Mesothelial cell of epicardium (in vitro differentiated cells): ENCODE measurements at regions not wholly inside any gene's neighbourhood (a gene's known extent, or its start where the extent isn't known, plus 50 kb on each side); places are given as distances from the start of the nearest gene placed in this dataset.
A peak's percentile ranks its signal among the peaks of the same experiment; 100 is the strongest.

Source experiments
- DNase-seq, 2 experiments: peaks; one replicate each; pipeline ENCODE4 v3.0.0; 2021; ENCODE audit warnings: low spot score in 2 of 2; ENCODE audit not compliant: unreplicated experiment in 2 of 2
- H3K27ac Mint-ChIP-seq: 2 replicates; pipeline ENCODE4 v1.8.0; 2021; ENCODE audit warnings: mixed read lengths
- H3K27me3 Mint-ChIP-seq: 2 replicates; pipeline ENCODE4 v1.8.0; 2021; ENCODE audit warnings: low read depth, mixed read lengths
- H3K36me3 Mint-ChIP-seq: 2 replicates; pipeline ENCODE4 v1.8.0; 2021; ENCODE audit warnings: mixed read lengths
- H3K4me1 Mint-ChIP-seq: 2 replicates; pipeline ENCODE4 v1.8.0; 2021; ENCODE audit warnings: mixed read lengths
- H3K4me3 Mint-ChIP-seq: 2 replicates; pipeline ENCODE4 v1.8.0; 2021; ENCODE audit warnings: mild to moderate bottlenecking, moderate library complexity, mixed read lengths
- H3K9me3 Mint-ChIP-seq: 2 replicates; pipeline ENCODE4 v1.8.0; 2021; ENCODE audit warnings: mixed read lengths
- CTCF ChIP-seq: fragments of 200-600 bp; sonication (generic); IDR thresholded peaks from one replicate; pipeline ENCODE4 v1.5.0; 2021; ENCODE audit warnings: antibody characterized with exemption; ENCODE audit not compliant: unreplicated experiment

- TF ChIP-seq CTCF, result no peak
These were observed 556.7 kb upstream of the HTR1E start for GRCh38 chr6:86380571-86381125.

DNA sequence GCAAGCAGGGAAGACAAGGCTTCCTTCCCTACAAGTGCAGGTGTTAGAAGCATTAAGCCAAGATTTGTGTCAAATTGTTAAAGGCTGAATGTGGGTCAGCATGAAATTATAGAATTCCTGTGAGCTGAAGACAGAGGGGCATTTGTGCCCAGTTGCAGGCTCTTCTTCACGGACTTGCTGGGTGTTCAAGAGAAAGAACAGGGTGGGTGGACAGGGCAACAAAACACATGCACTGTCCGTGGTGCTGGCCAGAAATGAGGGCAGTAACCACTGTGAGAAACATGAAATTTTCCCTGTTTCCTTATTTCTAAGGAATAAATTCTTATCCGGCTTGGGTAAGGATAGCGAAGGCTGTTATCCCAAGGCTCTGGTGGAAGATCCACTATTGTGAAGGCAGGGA is 579.5 kb upstream of the HTR1E start:
- Mint-ChIP-seq H3K4me3 (no peak overlapping the region), H3K36me3 (no peaks in the 10 kb centered on the region), H3K4me1 (no peaks in the 10 kb centered on the region), H3K9me3 (no peaks in the 10 kb centered on the region), H3K27ac (no peak overlapping the region), H3K27me3 (no peaks in the 10 kb centered on the region)
- TF ChIP-seq CTCF, result no peak
- DNase-seq, result peak in 1 of 2 experiments; percentile 45

More at GRCh38 chr6:86380571-86381125, 556.7 kb upstream of the HTR1E start:
- DNase-seq, result no peak
- peaks cover 7% of the 10 kb centered on the region for H3K9me3 Mint-ChIP-seq
- H3K4me1 Mint-ChIP-seq, result peaks cover 7% of the 10 kb centered on the region
- H3K36me3 Mint-ChIP-seq, result no peaks in the 10 kb centered on the region
- no peaks in the 10 kb centered on the region for H3K27me3 Mint-ChIP-seq
- H3K27ac Mint-ChIP-seq, result no peak overlapping the region
- H3K4me3 Mint-ChIP-seq, result no peak overlapping the region

- Mint-ChIP-seq H3K4me1 (no peaks in the 10 kb centered on the region), H3K27ac (no peak overlapping the region), H3K4me3 (no peak overlapping the region), H3K36me3 (no peaks in the 10 kb centered on the region), H3K27me3 (no peaks in the 10 kb centered on the region), H3K9me3 (no peaks in the 10 kb centered on the region)
- TF ChIP-seq CTCF, result no peak
- no peak for DNase-seq
These were observed 582.1 kb upstream of the HTR1E start for GRCh38 chr6:86355271-86355670.

DNA sequence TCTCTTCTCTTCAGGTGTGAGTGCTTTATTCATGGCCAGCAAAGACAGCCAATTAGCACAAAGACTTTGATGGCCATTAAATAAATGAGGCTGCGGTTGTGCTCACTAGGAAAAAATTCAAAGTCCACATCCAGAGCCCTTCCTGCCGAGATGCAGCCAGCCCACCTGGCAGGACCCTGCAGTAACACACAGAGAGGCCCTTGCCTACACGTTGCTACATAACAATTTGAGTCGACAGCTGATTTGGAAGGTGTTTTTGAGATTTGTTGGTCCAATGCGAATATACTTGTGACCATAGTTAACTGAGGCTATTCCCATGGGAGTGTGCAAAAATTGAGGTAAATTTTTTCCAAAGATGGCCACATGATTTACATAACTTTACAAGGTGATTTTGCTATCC is 605.4 kb upstream of the HTR1E start:
- no peak for DNase-seq
- H3K9me3 Mint-ChIP-seq, result peaks cover 5% of the 10 kb centered on the region
- TF ChIP-seq CTCF, result no peak
- no peak overlapping the region for H3K4me3 Mint-ChIP-seq
- peaks cover 21% of the 10 kb centered on the region for H3K4me1 Mint-ChIP-seq
- H3K27ac Mint-ChIP-seq, result no peak overlapping the region
- H3K27me3 Mint-ChIP-seq, result peaks cover 3% of the 10 kb centered on the region
- H3K36me3 Mint-ChIP-seq, result no peaks in the 10 kb centered on the region

- Mint-ChIP-seq H3K4me1 (peaks cover 18% of the 10 kb centered on the region), H3K9me3 (peaks cover 5% of the 10 kb centered on the region), H3K36me3 (no peaks in the 10 kb centered on the region), H3K4me3 (no peak overlapping the region), H3K27me3 (peaks cover 3% of the 10 kb centered on the region), H3K27ac (no peak overlapping the region)
- TF ChIP-seq CTCF, result no peak
- DNase-seq, result no peak
These were observed 606.0 kb upstream of the HTR1E start for GRCh38 chr6:86331265-86331840.
